PC-9 (cell line): ENCODE measurements at regions not wholly inside any gene's neighbourhood (a gene's known extent, or its start where the extent isn't known, plus 50 kb on each side); places are given as distances from the start of the nearest gene placed in this dataset.

Experiments used
- BruUV-seq: library from RNA; stranded (reverse); fragments of 400-500 nt; replicated peaks from 2 replicates; lab custom pipeline; 2021; lab: Mats Ljungman, UMichigan
- CTCF ChIA-PET: fragments of 300-600 bp; sonication (Branson Sonifier 250); formaldehyde crosslinking; loops from one replicate; lab custom pipeline; 2022; ENCODE audit warnings: antibody characterized with exemption; lab: Charles Lee
- POLR2A ChIA-PET: fragments of 300-600 bp; sonication (Branson Sonifier 250); formaldehyde crosslinking; loops from one replicate; lab custom pipeline; 2022; ENCODE audit warnings: antibody characterized with exemption; ENCODE audit not compliant: unreplicated experiment; lab: Charles Lee
- DNase-seq, 2 experiments: peaks; one replicate each; pipeline versions ENCODE4 v3.0.0 to v3.0.0-alpha.2; 2015 to 2022; ENCODE audit warnings: mixed read lengths in 1 of 2
- H2AFZ ChIP-seq: fragments of 200-600 bp; sonication (generic); 2 replicates; pipeline ENCODE4 v1.8.1; 2017; ENCODE audit warnings: antibody characterized with exemption
- H3F3A ChIP-seq: fragments of 200-600 bp; sonication (generic); 2 replicates; pipeline ENCODE4 v1.8.1; 2017; ENCODE audit warnings: antibody characterized with exemption, mild to moderate bottlenecking, low read depth; ENCODE audit not compliant: insufficient read depth
- H3K27ac ChIP-seq: fragments of 200-600 bp; sonication (generic); 2 replicates; pipeline ENCODE4 v1.6.1; 2016; ENCODE audit warnings: mixed run types
- H3K27me3 ChIP-seq: fragments of 200-600 bp; sonication (generic); 2 replicates; pipeline ENCODE4 v1.6.1; 2016; ENCODE audit warnings: low read depth, mixed run types; ENCODE audit not compliant: insufficient read depth
- H3K36me3 ChIP-seq: fragments of 200-600 bp; sonication (generic); 2 replicates; pipeline ENCODE4 v1.6.1; 2016; ENCODE audit warnings: low read depth, mixed run types
- H3K4me1 ChIP-seq: fragments of 200-600 bp; sonication (generic); replicated peaks from 2 replicates; pipeline ENCODE4 v1.6.1; 2016; ENCODE audit warnings: mixed run types; ENCODE audit not compliant: insufficient read depth
- H3K4me2 ChIP-seq: fragments of 200-600 bp; sonication (generic); 2 replicates; pipeline ENCODE4 v1.6.1; 2017; ENCODE audit warnings: mixed run types
- H3K4me3 ChIP-seq: fragments of 200-600 bp; sonication (generic); 2 replicates; pipeline ENCODE4 v1.6.1; 2016; ENCODE audit warnings: mixed run types
- H3K79me2 ChIP-seq: fragments of 200-600 bp; sonication (generic); 2 replicates; pipeline ENCODE4 v1.6.1; 2017; ENCODE audit warnings: low read depth, mixed run types
- H3K9me2 ChIP-seq: fragments of 200-600 bp; sonication (generic); 2 replicates; pipeline ENCODE4 v1.8.1; 2017; ENCODE audit warnings: mild to moderate bottlenecking; ENCODE audit not compliant: insufficient read depth
- H3K9me3 ChIP-seq: fragments of 200-600 bp; sonication (generic); 2 replicates; pipeline ENCODE4 v1.8.1; 2016; ENCODE audit warnings: low read depth; ENCODE audit not compliant: insufficient read depth
- H4K20me1 ChIP-seq: fragments of 200-600 bp; sonication (generic); 2 replicates; pipeline ENCODE4 v1.8.1; 2017; ENCODE audit not compliant: insufficient read depth
- CTCF ChIP-seq: fragments of 200-600 bp; sonication (generic); conservative IDR thresholded peaks from 2 replicates; pipeline ENCODE4 v1.6.1; 2017; ENCODE audit warnings: mixed run types, antibody characterized with exemption, mild to moderate bottlenecking, moderate library complexity
- EZH2 ChIP-seq: fragments of 200-600 bp; sonication (generic); IDR thresholded peaks from 2 replicates; pipeline ENCODE4 v1.8.0; 2017; ENCODE audit warnings: antibody characterized with exemption, low read depth
- intact Hi-C: fragments of 100-400 bp; cut with micrococcal nuclease; formaldehyde crosslinking; loops from one replicate; pipeline ENCODE4 v1.10.0; 2022; ENCODE audit not compliant: unreplicated experiment

GRCh38 chr4:54543088-54543795, 114.5 kb upstream of the KIT start:
- ChIA-PET CTCF (no interaction called here), POLR2A (no interaction called here)
- H3K36me3 ChIP-seq: no peaks in the 10 kb centered on the region
- no peaks in the 10 kb centered on the region for H3K4me1 ChIP-seq
- H3K4me3 ChIP-seq: no peak overlapping the region
- no peak overlapping the region for H3K4me2 ChIP-seq
- no peaks in the 10 kb centered on the region for H4K20me1 ChIP-seq
- no peaks in the 10 kb centered on the region for H3K79me2 ChIP-seq
- H3K27me3 ChIP-seq: no peaks in the 10 kb centered on the region
- no peaks in the 10 kb centered on the region for H3K9me3 ChIP-seq
- H3F3A ChIP-seq: no peaks in the 10 kb centered on the region
- H2AFZ ChIP-seq: no peak overlapping the region
- H3K9me2 ChIP-seq: no peaks in the 10 kb centered on the region
- DNase-seq: no peak
- no peak overlapping the region for H3K27ac ChIP-seq
- intact Hi-C loops: no loop called here
- no TSS peak for BruUV-seq
- no peak for TF ChIP-seq CTCF
- TF ChIP-seq EZH2: no peak

- Histone ChIP-seq H3K4me3 (no peak overlapping the region), H3K4me1 (no peaks in the 10 kb centered on the region), H3K27me3 (no peaks in the 10 kb centered on the region), H3K27ac (no peak overlapping the region), H3K9me3 (no peaks in the 10 kb centered on the region), H3K4me2 (no peak overlapping the region), H3K36me3 (no peaks in the 10 kb centered on the region), H3K79me2 (no peaks in the 10 kb centered on the region), H2AFZ (no peak overlapping the region), H3K9me2 (no peaks in the 10 kb centered on the region), H3F3A (no peaks in the 10 kb centered on the region), H4K20me1 (no peaks in the 10 kb centered on the region)
- POLR2A ChIA-PET: no interaction called here
- intact Hi-C loops: no loop called here
- CTCF ChIA-PET: no interaction called here
- DNase-seq: no peak
- no peak for TF ChIP-seq EZH2
- TF ChIP-seq CTCF: no peak
- BruUV-seq: no TSS peak
Measured at GRCh38 chr4:54545663-54546424, 111.9 kb upstream of the KIT start.

- intact Hi-C loops: no loop called here
- BruUV-seq: no TSS peak
- TF ChIP-seq EZH2 (no peak), CTCF (no peak)
- Histone ChIP-seq H3K4me2 (no peak overlapping the region), H3K9me3 (no peaks in the 10 kb centered on the region), H3K9me2 (no peaks in the 10 kb centered on the region), H2AFZ (no peak overlapping the region), H3K36me3 (no peaks in the 10 kb centered on the region), H3K4me1 (no peaks in the 10 kb centered on the region), H4K20me1 (no peaks in the 10 kb centered on the region), H3K27ac (no peak overlapping the region), H3K27me3 (no peaks in the 10 kb centered on the region), H3K79me2 (no peaks in the 10 kb centered on the region), H3K4me3 (no peak overlapping the region), H3F3A (no peaks in the 10 kb centered on the region)
- ChIA-PET CTCF (no interaction called here), POLR2A (no interaction called here)
- no peak for DNase-seq
Measured at GRCh38 chr4:54547299-54548097, 110.3 kb upstream of the KIT start.
